Activated CD4-positive, alpha-beta T cell treated with anti-CD3 and anti-CD28 coated beads for 36 hours (primary cell): ENCODE measurements at regions not wholly inside any gene's neighbourhood (a gene's known extent, or its start where the extent isn't known, plus 50 kb on each side); places are given as distances from the start of the nearest gene placed in this dataset.
"Not testable (repeated sequence)": the region's sequence is repeated elsewhere in the genome, so short reads cannot be mapped to it uniquely, and the experiment has no call there.

Experiments used
- ATAC-seq: fragments of 200-7000 bp; cut with Tn5 transposase; one replicate; pipeline ENCODE4 v1.10.0; 2021; ENCODE audit warnings: mild to moderate bottlenecking, moderate library complexity
- CTCF ChIA-PET: fragments of 350-600 bp; sonication (Branson Sonifier 250); formaldehyde crosslinking; loops from one replicate; lab custom pipeline; 2021; ENCODE audit warnings: antibody characterized with exemption; lab: Charles Lee
- POLR2A ChIA-PET: fragments of 350-600 bp; sonication (Branson Sonifier 250); formaldehyde crosslinking; loops from one replicate; lab custom pipeline; 2021; ENCODE audit warnings: antibody characterized with exemption, inconsistent platforms; lab: Charles Lee
- DNase-seq: peaks from one replicate; pipeline ENCODE4 v3.0.0-alpha.2; 2020
- H3K27ac Mint-ChIP-seq: one replicate; pipeline ENCODE4 v1.8.0; 2021; ENCODE audit warnings: mixed read lengths
- H3K27me3 Mint-ChIP-seq: one replicate; pipeline ENCODE4 v1.8.0; 2021; ENCODE audit warnings: mixed read lengths
- H3K36me3 Mint-ChIP-seq: one replicate; pipeline ENCODE4 v1.8.0; 2021; ENCODE audit warnings: low read depth, mixed read lengths
- H3K4me1 Mint-ChIP-seq: one replicate; pipeline ENCODE4 v1.8.0; 2021; ENCODE audit warnings: mixed read lengths
- H3K4me3 Mint-ChIP-seq: one replicate; pipeline ENCODE4 v1.8.0; 2021; ENCODE audit warnings: mild to moderate bottlenecking, moderate library complexity, mixed read lengths
- H3K9me3 Mint-ChIP-seq: one replicate; pipeline ENCODE4 v1.8.0; 2021; ENCODE audit warnings: low read depth, mixed read lengths
- intact Hi-C, 2 experiments: fragments of 100-400 bp; cut with DNase I in 1 of 2; cut with micrococcal nuclease in 1 of 2; formaldehyde crosslinking; loops; one replicate each; pipeline versions ENCODE4 v1.14.2 to v1.15.1; 2022 to 2024; cut with DNase I, micrococcal nuclease

GRCh38 chr11:42840176-42840829 is 471.5 kb upstream of the API5 start:
- Mint-ChIP-seq H3K36me3 (no peaks in the 10 kb centered on the region), H3K9me3 (peaks cover 4% of the 10 kb centered on the region), H3K27ac (no peak overlapping the region), H3K4me1 (no peaks in the 10 kb centered on the region), H3K4me3 (no peak overlapping the region), H3K27me3 (no peaks in the 10 kb centered on the region)
- ATAC-seq, result no peak
- no peak for DNase-seq
- CTCF ChIA-PET, result no interaction called here
- POLR2A ChIA-PET, result no interaction called here
- intact Hi-C loops, result no loop called here

GRCh38 chr11:42840860-42841259 is 470.9 kb upstream of the API5 start:
- Mint-ChIP-seq H3K9me3 (peaks cover 4% of the 10 kb centered on the region), H3K27ac (no peak overlapping the region), H3K4me3 (no peak overlapping the region), H3K36me3 (no peaks in the 10 kb centered on the region), H3K27me3 (no peaks in the 10 kb centered on the region), H3K4me1 (no peaks in the 10 kb centered on the region)
- no peak for ATAC-seq
- intact Hi-C loops, result no loop called here
- no peak for DNase-seq
- CTCF ChIA-PET, result no interaction called here
- POLR2A ChIA-PET, result no interaction called here

GRCh38 chr11:42841556-42841955 is 470.2 kb upstream of the API5 start:
- CTCF ChIA-PET, result no interaction called here
- DNase-seq (no peak), ATAC-seq (no peak)
- no peaks in the 10 kb centered on the region for H3K4me1 Mint-ChIP-seq
- intact Hi-C loops, result no loop called here
- H3K27me3 Mint-ChIP-seq, result no peaks in the 10 kb centered on the region
- POLR2A ChIA-PET, result no interaction called here
- H3K9me3 Mint-ChIP-seq, result peaks cover 4% of the 10 kb centered on the region
- H3K4me3 Mint-ChIP-seq, result no peak overlapping the region
- H3K27ac Mint-ChIP-seq, result no peak overlapping the region
- H3K36me3 Mint-ChIP-seq, result no peaks in the 10 kb centered on the region

DNA sequence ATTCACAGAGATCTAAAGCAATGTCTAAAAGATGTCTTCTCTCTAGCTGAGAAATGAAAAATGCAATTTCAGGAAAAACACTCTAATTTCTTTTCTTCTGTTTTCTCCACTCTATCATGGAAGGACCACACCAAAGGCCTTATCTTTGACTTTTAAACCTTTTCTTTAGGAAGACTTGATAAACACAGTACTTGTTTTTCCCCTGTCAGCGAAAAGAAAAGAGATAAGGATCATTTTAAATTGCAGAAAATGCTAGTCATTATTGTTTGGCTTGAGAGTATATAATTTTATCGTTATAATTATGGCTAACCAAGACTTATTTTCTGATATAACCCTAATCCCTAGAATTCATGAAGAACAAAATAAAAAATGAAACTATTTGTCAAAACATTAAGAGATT is 462.4 kb upstream of the API5 start:
- Mint-ChIP-seq H3K27me3 (no peaks in the 10 kb centered on the region), H3K36me3 (no peaks in the 10 kb centered on the region), H3K4me3 (no peak overlapping the region), H3K27ac (no peak overlapping the region), H3K4me1 (no peaks in the 10 kb centered on the region), H3K9me3 (peaks cover 5% of the 10 kb centered on the region)
- no peak for DNase-seq
- intact Hi-C loops, result no loop called here
- ChIA-PET POLR2A (no interaction called here), CTCF (no interaction called here)
- ATAC-seq, result no peak

DNA sequence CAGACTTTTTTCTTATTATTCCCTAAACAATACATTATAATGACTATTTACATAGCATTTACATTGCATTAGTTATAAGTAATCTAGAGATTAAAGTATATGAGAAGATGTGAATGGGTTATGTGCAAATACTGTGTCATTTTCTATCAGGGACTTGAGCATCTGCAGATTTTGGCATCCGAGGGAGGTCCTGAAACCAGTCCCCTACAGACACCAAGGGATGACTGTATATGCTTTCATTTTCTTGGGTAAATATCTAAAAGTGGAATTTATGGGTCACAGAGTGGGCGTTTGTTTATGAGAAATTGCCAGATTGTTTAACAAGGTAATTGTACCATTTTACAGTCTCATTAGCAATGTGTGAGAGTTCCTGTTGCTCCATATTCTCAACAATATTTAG is 454.5 kb upstream of the API5 start:
- Mint-ChIP-seq H3K27me3 (no peaks in the 10 kb centered on the region), H3K36me3 (no peaks in the 10 kb centered on the region), H3K27ac (no peak overlapping the region), H3K4me1 (no peaks in the 10 kb centered on the region), H3K9me3 (peaks cover 9% of the 10 kb centered on the region), H3K4me3 (no peak overlapping the region)
- ATAC-seq (no peak), DNase-seq (no peak)
- intact Hi-C loops, result no loop called here
- CTCF ChIA-PET, result no interaction called here
- POLR2A ChIA-PET, result no interaction called here

GRCh38 chr11:42870480-42870879 is 441.3 kb upstream of the API5 start:
- ATAC-seq (no peak), DNase-seq (no peak)
- Mint-ChIP-seq H3K27me3 (no peaks in the 10 kb centered on the region), H3K9me3 (peaks cover 3% of the 10 kb centered on the region), H3K27ac (no peak overlapping the region), H3K4me3 (no peak overlapping the region), H3K36me3 (no peaks in the 10 kb centered on the region), H3K4me1 (no peaks in the 10 kb centered on the region)
- ChIA-PET POLR2A (no interaction called here), CTCF (no interaction called here)
- intact Hi-C loops, result no loop called here

DNA sequence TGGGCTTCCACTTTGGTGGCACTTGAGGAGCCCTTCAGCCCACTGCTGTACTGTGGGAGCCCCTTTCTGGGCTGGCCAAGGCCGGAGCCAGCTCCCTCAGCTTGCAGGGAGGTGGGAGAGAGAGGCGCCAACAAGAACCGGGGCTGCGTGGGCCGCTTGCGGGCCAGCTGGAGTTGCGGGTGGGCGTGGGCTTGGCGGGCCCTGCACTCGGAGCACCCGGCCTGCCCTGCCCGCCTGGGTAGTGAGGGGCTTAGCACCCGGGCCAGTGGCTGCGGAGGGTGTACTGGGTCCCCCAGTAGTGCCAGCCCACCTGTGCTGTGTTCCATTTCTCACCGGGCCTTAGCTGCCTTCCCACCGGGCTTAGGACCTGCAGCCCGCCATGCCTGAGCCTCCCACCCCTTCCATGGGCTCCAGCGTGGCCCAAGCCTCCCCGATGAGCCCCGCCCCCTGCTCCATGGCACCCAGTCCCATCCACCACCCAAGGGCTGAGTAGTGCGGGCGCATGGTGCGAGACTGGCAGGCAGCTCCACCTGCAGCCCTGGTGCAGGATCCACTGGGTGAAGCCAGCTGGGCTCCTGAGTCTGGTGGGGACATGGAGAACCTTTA is 437.9 kb upstream of the API5 start:
- H3K27me3 Mint-ChIP-seq, H3K4me1 Mint-ChIP-seq, DNase-seq, CTCF ChIA-PET, H3K36me3 Mint-ChIP-seq, POLR2A ChIA-PET, ATAC-seq, H3K9me3 Mint-ChIP-seq, H3K27ac Mint-ChIP-seq, intact Hi-C loops, H3K4me3 Mint-ChIP-seq: not testable (repeated sequence)

DNA sequence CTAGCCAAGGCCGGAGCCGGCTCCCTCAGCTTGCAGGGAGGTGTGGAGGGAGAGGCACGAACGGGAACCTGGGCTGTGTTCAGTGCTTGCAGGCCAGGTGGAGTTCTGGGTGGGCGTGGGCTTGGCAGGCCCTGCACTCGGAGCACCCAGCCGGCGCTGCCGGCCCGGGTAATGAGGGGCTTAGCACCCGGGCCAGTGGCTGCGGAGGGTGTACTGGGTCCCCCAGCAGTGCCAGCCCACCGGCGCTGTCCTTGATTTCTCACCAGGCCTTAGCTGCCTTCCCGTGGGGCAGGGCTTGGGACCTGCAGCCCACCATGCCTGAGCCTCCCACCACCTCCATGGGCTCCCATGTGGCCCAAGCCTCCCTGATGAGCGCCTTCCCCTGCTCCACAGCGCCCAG is 430.5 kb upstream of the API5 start:
- H3K4me3 Mint-ChIP-seq, CTCF ChIA-PET, H3K27ac Mint-ChIP-seq, H3K27me3 Mint-ChIP-seq, intact Hi-C loops, H3K36me3 Mint-ChIP-seq, DNase-seq, ATAC-seq, H3K9me3 Mint-ChIP-seq, POLR2A ChIA-PET, H3K4me1 Mint-ChIP-seq: not testable (repeated sequence)

GRCh38 chr11:42890773-42891172 is 421.0 kb upstream of the API5 start:
- no peaks in the 10 kb centered on the region for H3K27me3 Mint-ChIP-seq
- intact Hi-C loops, result no loop called here
- no peak for DNase-seq
- no peaks in the 10 kb centered on the region for H3K4me1 Mint-ChIP-seq
- H3K27ac Mint-ChIP-seq, result no peak overlapping the region
- H3K9me3 Mint-ChIP-seq, result peaks cover 7% of the 10 kb centered on the region
- no peak for ATAC-seq
- CTCF ChIA-PET, result no interaction called here
- H3K36me3 Mint-ChIP-seq, result no peaks in the 10 kb centered on the region
- POLR2A ChIA-PET, result interaction anchor here (0.8 kb wide), 1 partner anchor 12 kb away, joined by 3 read pairs; no protein-coding TSS in a partner anchor
- no peak overlapping the region for H3K4me3 Mint-ChIP-seq

DNA sequence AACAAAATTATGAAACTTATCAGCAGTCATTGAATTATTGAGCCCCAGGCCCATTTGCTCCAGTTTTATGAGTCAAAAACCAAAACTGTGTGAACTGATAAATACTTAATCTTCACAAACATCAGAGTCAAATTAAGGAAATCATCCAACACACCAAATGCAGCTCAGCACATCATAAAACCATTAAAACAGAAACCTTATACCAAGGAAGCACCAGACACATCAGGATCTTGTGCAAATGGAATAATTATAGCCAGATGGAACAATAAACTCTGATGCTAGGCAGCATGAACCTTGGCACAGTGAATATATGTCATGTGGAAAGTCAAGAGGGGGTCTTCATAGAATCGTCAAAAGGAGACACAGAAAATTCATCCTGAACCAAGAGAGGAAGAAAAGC is 410.7 kb upstream of the API5 start:
- intact Hi-C loops, result no loop called here
- DNase-seq (no peak), ATAC-seq (no peak)
- Mint-ChIP-seq H3K4me3 (no peak overlapping the region), H3K27ac (no peak overlapping the region), H3K9me3 (peaks cover 6% of the 10 kb centered on the region), H3K36me3 (no peaks in the 10 kb centered on the region), H3K27me3 (no peaks in the 10 kb centered on the region), H3K4me1 (no peaks in the 10 kb centered on the region)
- ChIA-PET POLR2A (no interaction called here), CTCF (no interaction called here)

DNA sequence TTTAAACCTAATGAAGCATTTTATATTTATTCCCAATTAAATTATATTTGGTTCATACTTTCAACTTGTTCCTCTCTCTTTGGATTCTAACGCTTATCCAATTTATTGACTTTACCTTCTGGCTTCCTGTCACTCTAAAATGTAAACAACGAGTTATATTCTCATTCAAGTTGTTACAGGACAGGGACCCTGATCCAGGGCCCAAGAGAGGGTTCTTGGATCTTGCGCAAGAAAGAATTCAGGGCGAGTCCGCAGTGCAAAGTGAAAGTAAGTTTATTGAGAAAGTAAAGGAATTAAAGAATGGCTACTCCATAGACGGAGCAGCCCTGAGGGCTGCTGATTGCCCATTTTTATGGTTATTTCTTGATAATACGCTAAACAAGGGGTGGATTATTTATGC is 405.6 kb upstream of the API5 start:
- DNase-seq (no peak), ATAC-seq (no peak)
- Mint-ChIP-seq H3K27me3 (no peaks in the 10 kb centered on the region), H3K4me3 (no peak overlapping the region), H3K27ac (no peak overlapping the region), H3K36me3 (no peaks in the 10 kb centered on the region), H3K4me1 (no peaks in the 10 kb centered on the region), H3K9me3 (peaks cover 6% of the 10 kb centered on the region)
- intact Hi-C loops, result no loop called here
- POLR2A ChIA-PET, result no interaction called here
- CTCF ChIA-PET, result no interaction called here

- intact Hi-C loops, result no loop called here
- Mint-ChIP-seq H3K27ac (no peak overlapping the region), H3K36me3 (no peaks in the 10 kb centered on the region), H3K4me3 (no peak overlapping the region), H3K4me1 (no peaks in the 10 kb centered on the region), H3K9me3 (peaks cover 14% of the 10 kb centered on the region), H3K27me3 (no peaks in the 10 kb centered on the region)
- ChIA-PET CTCF (no interaction called here), POLR2A (no interaction called here)
- DNase-seq (no peak), ATAC-seq (no peak)
Observed at GRCh38 chr11:42913731-42914130, 398.1 kb upstream of the API5 start.
